ENCODE measurements at regions not wholly inside any gene's neighbourhood (a gene's known extent, or its start where the extent isn't known, plus 50 kb on each side); places are given as distances from the start of the nearest gene placed in this dataset.

GRCh38 chrX:10038585-10038984 is 71.4 kb downstream of the CLDN34 start:
- DNase-seq (ENCODE audit: low spot score), result no peak
- H3K27me3 ChIP-seq (ENCODE audit: insufficient read depth), result no peaks in the 10 kb centered on the region
- H2AFZ ChIP-seq, result no peak overlapping the region
- Mint-ChIP-seq H3K9me3 (no peaks in the 10 kb centered on the region), H3K36me3 (ENCODE audit: low read depth) (peaks cover 6% of the 10 kb centered on the region), H3K27me3 (ENCODE audit: insufficient read depth, low read depth, poor library complexity) (no peaks in the 10 kb centered on the region), H3K27ac (no peak overlapping the region), H3K4me1 (peaks cover 29% of the 10 kb centered on the region), H3K4me3 (no peak overlapping the region)
- no peak overlapping the region for H3K27ac ChIP-seq (ENCODE audit: low read depth)
- H3K9me2 ChIP-seq (ENCODE audit: insufficient read depth), result no peaks in the 10 kb centered on the region
- H3K4me3 ChIP-seq, result no peak overlapping the region
- no peaks in the 10 kb centered on the region for H3K36me3 ChIP-seq (ENCODE audit: insufficient read depth)
- no peaks in the 10 kb centered on the region for H4K20me1 ChIP-seq (replicated peaks; ENCODE audit: insufficient read depth)
- ATAC-seq, result no peak
- H3K4me1 ChIP-seq (ENCODE audit: insufficient read depth), result peaks cover 12% of the 10 kb centered on the region
- TF ChIP-seq NANOG (IDR thresholded peaks at IDR 0.05; ENCODE audit: borderline replicate concordance) (no peak), CREB1 (CRISPR knock-in tag; IDR thresholded peaks at IDR 0.05; ENCODE audit: low read depth) (no peak), ZNF331 (CRISPR knock-in tag; IDR thresholded peaks at IDR 0.05; ENCODE audit: low read depth) (no peak), JUNB (IDR thresholded peaks at IDR 0.05; ENCODE audit: unreplicated experiment) (no peak), EZH2phosphoT487 (IDR thresholded peaks at IDR 0.05; ENCODE audit: unreplicated experiment) (no peak), ZNF114 (CRISPR knock-in tag; IDR thresholded peaks at IDR 0.05) (no peak)
- TF ChIP-seq, protein P1, sequence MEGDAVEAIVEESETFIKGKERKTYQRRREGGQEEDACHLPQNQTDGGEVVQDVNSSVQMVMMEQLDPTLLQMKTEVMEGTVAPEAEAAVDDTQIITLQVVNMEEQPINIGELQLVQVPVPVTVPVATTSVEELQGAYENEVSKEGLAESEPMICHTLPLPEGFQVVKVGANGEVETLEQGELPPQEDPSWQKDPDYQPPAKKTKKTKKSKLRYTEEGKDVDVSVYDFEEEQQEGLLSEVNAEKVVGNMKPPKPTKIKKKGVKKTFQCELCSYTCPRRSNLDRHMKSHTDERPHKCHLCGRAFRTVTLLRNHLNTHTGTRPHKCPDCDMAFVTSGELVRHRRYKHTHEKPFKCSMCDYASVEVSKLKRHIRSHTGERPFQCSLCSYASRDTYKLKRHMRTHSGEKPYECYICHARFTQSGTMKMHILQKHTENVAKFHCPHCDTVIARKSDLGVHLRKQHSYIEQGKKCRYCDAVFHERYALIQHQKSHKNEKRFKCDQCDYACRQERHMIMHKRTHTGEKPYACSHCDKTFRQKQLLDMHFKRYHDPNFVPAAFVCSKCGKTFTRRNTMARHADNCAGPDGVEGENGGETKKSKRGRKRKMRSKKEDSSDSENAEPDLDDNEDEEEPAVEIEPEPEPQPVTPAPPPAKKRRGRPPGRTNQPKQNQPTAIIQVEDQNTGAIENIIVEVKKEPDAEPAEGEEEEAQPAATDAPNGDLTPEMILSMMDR (conservative IDR thresholded peaks at IDR 0.05; ENCODE audit: low read depth in 2 of 2), result no peak
- TF ChIP-seq, protein P2, sequence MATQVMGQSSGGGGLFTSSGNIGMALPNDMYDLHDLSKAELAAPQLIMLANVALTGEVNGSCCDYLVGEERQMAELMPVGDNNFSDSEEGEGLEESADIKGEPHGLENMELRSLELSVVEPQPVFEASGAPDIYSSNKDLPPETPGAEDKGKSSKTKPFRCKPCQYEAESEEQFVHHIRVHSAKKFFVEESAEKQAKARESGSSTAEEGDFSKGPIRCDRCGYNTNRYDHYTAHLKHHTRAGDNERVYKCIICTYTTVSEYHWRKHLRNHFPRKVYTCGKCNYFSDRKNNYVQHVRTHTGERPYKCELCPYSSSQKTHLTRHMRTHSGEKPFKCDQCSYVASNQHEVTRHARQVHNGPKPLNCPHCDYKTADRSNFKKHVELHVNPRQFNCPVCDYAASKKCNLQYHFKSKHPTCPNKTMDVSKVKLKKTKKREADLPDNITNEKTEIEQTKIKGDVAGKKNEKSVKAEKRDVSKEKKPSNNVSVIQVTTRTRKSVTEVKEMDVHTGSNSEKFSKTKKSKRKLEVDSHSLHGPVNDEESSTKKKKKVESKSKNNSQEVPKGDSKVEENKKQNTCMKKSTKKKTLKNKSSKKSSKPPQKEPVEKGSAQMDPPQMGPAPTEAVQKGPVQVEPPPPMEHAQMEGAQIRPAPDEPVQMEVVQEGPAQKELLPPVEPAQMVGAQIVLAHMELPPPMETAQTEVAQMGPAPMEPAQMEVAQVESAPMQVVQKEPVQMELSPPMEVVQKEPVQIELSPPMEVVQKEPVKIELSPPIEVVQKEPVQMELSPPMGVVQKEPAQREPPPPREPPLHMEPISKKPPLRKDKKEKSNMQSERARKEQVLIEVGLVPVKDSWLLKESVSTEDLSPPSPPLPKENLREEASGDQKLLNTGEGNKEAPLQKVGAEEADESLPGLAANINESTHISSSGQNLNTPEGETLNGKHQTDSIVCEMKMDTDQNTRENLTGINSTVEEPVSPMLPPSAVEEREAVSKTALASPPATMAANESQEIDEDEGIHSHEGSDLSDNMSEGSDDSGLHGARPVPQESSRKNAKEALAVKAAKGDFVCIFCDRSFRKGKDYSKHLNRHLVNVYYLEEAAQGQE (IDR thresholded peaks at IDR 0.05; ENCODE audit: unreplicated experiment), result no peak
- no peaks in the 10 kb centered on the region for H3F3A ChIP-seq (replicated peaks; ENCODE audit: low read depth)
- H3K79me2 ChIP-seq (replicated peaks; ENCODE audit: insufficient read depth), result peaks cover 36% of the 10 kb centered on the region
- H3K4me2 ChIP-seq, result no peak overlapping the region

- no peaks in the 10 kb centered on the region for H3K27me3 Mint-ChIP-seq (ENCODE audit: insufficient read depth, low read depth, poor library complexity)
- peak overlapping the region; percentile 76; the same call in 1 of the 2 replicates for H3K27ac Mint-ChIP-seq
- H3K4me3 Mint-ChIP-seq, result peak overlapping the region; percentile 36; the same call in 2 of the 3 replicates
- Histone ChIP-seq H3K27me3 (ENCODE audit: insufficient read depth) (no peaks in the 10 kb centered on the region), H3K79me2 (replicated peaks; ENCODE audit: insufficient read depth) (peaks cover 37% of the 10 kb centered on the region), H3K4me2 (peak overlapping the region; percentile 28), H3K9me2 (ENCODE audit: insufficient read depth) (no peaks in the 10 kb centered on the region), H4K20me1 (replicated peaks; ENCODE audit: insufficient read depth) (no peaks in the 10 kb centered on the region), H2AFZ (no peak overlapping the region), H3K4me1 (ENCODE audit: insufficient read depth) (peaks cover 12% of the 10 kb centered on the region), H3K4me3 (no peak overlapping the region), H3K36me3 (ENCODE audit: insufficient read depth) (no peaks in the 10 kb centered on the region), H3K27ac (ENCODE audit: low read depth) (peak overlapping the region; percentile 92), H3F3A (replicated peaks; ENCODE audit: low read depth) (no peaks in the 10 kb centered on the region)
- H3K4me1 Mint-ChIP-seq, result peaks cover 21% of the 10 kb centered on the region
- DNase-seq (ENCODE audit: low spot score) (no peak), ATAC-seq (peak; percentile 21; the same call in 2 of the 3 replicates)
- H3K9me3 Mint-ChIP-seq, result no peaks in the 10 kb centered on the region
- H3K36me3 Mint-ChIP-seq (ENCODE audit: low read depth), result peaks cover 6% of the 10 kb centered on the region
- no peak for TF ChIP-seq EZH2 (IDR thresholded peaks at IDR 0.05; ENCODE audit: low read depth, unreplicated experiment)
- TF ChIP-seq STAT1 (IDR thresholded peaks at IDR 0.05; ENCODE audit: unreplicated experiment), result no peak
- no peak for TF ChIP-seq CREB1 (CRISPR knock-in tag; IDR thresholded peaks at IDR 0.05; ENCODE audit: low read depth)
- TF ChIP-seq, protein P2 (IDR thresholded peaks at IDR 0.05; ENCODE audit: unreplicated experiment), result no peak
- TF ChIP-seq, protein P1 (conservative IDR thresholded peaks at IDR 0.05; ENCODE audit: low read depth in 2 of 2), result no peak
- no peak for TF ChIP-seq ZNF331 (CRISPR knock-in tag; IDR thresholded peaks at IDR 0.05; ENCODE audit: low read depth)
- TF ChIP-seq EZH2phosphoT487 (IDR thresholded peaks at IDR 0.05; ENCODE audit: unreplicated experiment), result no peak
Observed at GRCh38 chrX:10039821-10040793, 72.9 kb downstream of the CLDN34 start.

Data from GM23338 (cell line).